ENCODE measurements at regions not wholly inside any gene's neighbourhood (a gene's known extent, or its start where the extent isn't known, plus 50 kb on each side); places are given as distances from the start of the nearest gene placed in this dataset.

DNA sequence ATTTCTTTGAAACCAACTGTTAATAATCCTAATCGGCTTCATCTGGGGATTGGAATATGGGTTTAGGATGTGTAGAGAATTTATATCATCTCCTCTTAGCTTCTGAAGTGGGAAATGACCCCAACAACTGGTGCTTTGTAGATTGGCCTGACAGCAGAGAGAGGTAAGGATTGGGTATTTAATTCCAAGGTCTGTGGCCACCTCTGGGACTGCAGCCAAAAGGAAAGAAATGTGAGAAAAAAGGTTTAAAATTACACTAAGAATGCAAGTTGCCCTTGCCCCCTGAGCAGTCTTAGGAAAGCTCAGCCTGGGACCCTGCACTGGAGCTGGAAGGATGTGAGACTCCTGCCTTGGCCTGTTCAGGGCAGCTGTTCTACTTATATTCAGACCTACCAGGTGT, 157.1 kb downstream of the FTCDNL1 start:
- TF ChIP-seq, protein P1, sequence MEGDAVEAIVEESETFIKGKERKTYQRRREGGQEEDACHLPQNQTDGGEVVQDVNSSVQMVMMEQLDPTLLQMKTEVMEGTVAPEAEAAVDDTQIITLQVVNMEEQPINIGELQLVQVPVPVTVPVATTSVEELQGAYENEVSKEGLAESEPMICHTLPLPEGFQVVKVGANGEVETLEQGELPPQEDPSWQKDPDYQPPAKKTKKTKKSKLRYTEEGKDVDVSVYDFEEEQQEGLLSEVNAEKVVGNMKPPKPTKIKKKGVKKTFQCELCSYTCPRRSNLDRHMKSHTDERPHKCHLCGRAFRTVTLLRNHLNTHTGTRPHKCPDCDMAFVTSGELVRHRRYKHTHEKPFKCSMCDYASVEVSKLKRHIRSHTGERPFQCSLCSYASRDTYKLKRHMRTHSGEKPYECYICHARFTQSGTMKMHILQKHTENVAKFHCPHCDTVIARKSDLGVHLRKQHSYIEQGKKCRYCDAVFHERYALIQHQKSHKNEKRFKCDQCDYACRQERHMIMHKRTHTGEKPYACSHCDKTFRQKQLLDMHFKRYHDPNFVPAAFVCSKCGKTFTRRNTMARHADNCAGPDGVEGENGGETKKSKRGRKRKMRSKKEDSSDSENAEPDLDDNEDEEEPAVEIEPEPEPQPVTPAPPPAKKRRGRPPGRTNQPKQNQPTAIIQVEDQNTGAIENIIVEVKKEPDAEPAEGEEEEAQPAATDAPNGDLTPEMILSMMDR (IDR thresholded peaks at IDR 0.05; ENCODE audit: control insufficient read depth, insufficient read depth, low read depth, low read length, missing control alignments) = no peak
- no peak for DNase-seq (ENCODE audit: low read depth)
- H3K4me3 ChIP-seq (ENCODE audit: control insufficient read depth, low read depth, low read length) = no peak overlapping the region

DNA sequence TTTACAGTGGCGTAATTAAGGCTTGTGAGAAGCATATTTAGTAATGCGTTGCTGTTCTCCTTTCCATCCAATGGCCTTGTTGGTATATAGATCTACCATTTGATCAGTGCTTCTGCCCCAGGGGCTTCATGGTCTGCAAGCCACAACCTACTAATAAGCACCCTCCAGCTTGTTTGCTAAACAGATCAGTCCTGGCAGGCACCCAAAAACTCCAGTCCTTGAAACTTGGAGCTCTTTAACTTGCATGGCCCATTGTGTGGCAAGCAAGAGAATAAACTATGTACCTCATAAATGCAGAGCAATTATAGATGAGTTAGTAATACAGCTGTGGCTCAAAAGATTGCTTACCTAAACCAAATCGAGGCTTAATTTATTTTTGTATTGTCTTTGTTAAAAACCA, 158.5 kb downstream of the FTCDNL1 start:
- H3K4me3 ChIP-seq (ENCODE audit: control insufficient read depth, low read depth, low read length) = no peak overlapping the region
- TF ChIP-seq, protein P1 (IDR thresholded peaks at IDR 0.05; ENCODE audit: control insufficient read depth, insufficient read depth, low read depth, low read length, missing control alignments) = no peak
- DNase-seq (ENCODE audit: low read depth) = no peak

DNA sequence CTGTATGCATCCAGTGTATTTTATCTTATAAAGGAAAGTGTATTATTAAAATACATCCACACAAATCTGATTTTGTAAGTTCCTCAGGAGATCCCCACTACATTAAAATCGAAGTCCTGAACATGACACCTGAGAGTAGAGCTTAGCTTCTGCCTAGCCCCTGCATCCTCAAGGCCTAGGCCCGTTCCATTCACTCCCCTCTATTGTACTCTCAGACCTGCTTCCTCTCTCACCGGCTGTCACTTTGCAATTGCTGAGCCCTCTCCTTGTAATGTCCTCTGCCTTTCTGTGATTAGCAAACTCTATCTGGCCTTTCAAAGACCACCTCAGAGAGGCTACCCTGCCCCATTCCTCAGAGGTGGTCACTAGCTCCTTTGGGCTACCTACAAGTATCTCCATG, 160.8 kb downstream of the FTCDNL1 start:
- no peak overlapping the region for H3K4me3 ChIP-seq (ENCODE audit: control insufficient read depth, low read depth, low read length)
- TF ChIP-seq, protein P1 (IDR thresholded peaks at IDR 0.05; ENCODE audit: control insufficient read depth, insufficient read depth, low read depth, low read length, missing control alignments) = no peak
- DNase-seq (ENCODE audit: low read depth) = no peak

DNA sequence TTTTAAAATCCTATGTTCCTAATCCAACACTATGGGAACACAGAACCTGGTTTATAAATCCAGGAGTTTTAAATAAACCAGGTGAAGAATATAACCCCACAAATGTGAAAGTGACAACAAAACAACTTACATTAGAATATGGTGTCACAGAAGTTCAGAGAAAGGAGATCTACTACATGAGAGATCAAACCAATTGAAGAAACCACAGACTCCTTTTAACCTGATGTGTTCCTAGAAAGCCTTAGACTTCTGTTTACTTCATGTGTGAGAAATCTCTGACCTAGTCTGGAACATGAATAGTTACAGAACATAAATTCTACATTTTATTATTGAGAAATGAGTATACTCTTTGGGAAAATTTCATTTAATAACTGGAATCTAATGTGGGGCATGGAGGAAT, 165.3 kb downstream of the FTCDNL1 start:
- DNase-seq (ENCODE audit: low read depth) = no peak
- H3K4me3 ChIP-seq (ENCODE audit: control insufficient read depth, low read depth, low read length) = no peak overlapping the region
- TF ChIP-seq, protein P1 (IDR thresholded peaks at IDR 0.05; ENCODE audit: control insufficient read depth, insufficient read depth, low read depth, low read length, missing control alignments) = no peak

DNA sequence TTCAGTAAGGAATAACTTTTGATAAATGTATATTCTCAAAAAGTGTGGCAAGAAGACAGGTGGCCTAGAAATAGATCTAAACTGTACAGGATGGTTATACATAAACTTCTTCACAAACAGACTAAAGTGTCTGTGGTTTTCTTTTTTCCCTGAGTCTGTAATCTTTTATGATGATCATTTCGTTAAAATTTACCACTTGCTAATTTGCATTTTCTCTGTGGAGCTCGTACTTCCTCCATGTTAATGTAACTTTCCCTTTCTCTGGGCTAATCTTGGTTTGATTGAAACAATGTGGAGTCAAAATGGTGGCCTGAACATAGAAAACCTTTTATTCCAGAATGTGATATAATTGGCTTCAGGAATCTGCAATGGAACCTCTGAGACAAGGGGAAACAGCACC, 166.2 kb downstream of the FTCDNL1 start:
- no peak overlapping the region for H3K4me3 ChIP-seq (ENCODE audit: control insufficient read depth, low read depth, low read length)
- TF ChIP-seq, protein P1 (IDR thresholded peaks at IDR 0.05; ENCODE audit: control insufficient read depth, insufficient read depth, low read depth, low read length, missing control alignments) = no peak
- no peak for DNase-seq (ENCODE audit: low read depth)

DNA sequence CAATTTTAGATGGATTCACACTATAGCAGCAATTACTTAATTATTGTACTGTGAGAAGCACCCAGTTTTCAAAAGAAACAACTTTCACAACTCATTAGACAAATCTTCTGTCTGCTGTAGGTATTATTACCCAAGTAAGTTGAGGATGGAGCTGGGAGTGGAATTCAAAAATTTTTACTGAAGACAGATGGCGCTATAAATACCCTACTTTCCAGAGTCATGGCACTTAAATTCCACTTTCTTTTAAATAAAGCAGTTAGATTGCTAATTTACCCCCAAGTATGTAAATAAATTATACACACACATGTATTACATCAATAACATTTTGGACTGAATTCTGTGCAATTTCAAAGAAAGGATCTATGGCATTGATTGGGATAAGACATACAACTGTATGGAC, 166.8 kb downstream of the FTCDNL1 start:
- no peak for DNase-seq (ENCODE audit: low read depth)
- TF ChIP-seq, protein P1 (IDR thresholded peaks at IDR 0.05; ENCODE audit: control insufficient read depth, insufficient read depth, low read depth, low read length, missing control alignments) = peak; percentile 6
- no peak overlapping the region for H3K4me3 ChIP-seq (ENCODE audit: control insufficient read depth, low read depth, low read length)

DNA sequence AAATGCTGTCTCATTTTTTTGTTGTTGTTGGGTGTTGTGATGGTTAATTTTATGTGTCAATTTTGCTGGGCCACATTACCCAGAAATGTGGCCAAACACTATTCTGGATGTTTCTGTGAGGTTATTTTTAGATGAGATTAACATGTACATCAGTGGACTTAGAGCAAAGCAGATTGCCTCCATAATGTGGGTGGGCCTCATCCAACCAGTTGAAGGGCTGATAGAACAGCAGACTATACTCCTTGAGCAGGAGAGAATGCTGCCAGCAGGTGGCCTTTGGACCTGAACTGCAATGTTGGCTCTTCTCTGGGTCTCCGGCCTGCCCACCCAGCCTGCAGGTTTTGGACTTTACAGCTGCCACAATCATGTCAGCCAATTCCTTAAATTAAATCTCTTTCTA, 169.0 kb downstream of the FTCDNL1 start:
- no peak overlapping the region for H3K4me3 ChIP-seq (ENCODE audit: control insufficient read depth, low read depth, low read length)

More for the DNA sequence above, 169.0 kb downstream of the FTCDNL1 start:
- DNase-seq (ENCODE audit: low read depth) = no peak
- TF ChIP-seq, protein P1 (IDR thresholded peaks at IDR 0.05; ENCODE audit: control insufficient read depth, insufficient read depth, low read depth, low read length, missing control alignments) = no peak
